Endodermal cell (in vitro differentiated cells): ENCODE measurements at regions not wholly inside any gene's neighbourhood (a gene's known extent, or its start where the extent isn't known, plus 50 kb on each side); places are given as distances from the start of the nearest gene placed in this dataset.

Source experiments
- DNase-seq: peaks from one replicate; pipeline ENCODE4 v3.0.0-alpha.2; 2017
- H3K27ac ChIP-seq: 2 replicates; pipeline ENCODE4 v1.5.1; 2013; ENCODE audit warnings: mild to moderate bottlenecking, low read depth, low read length, moderate library complexity
- H3K27me3 ChIP-seq: 2 replicates; pipeline ENCODE4 v1.6.1; 2013; ENCODE audit warnings: mild to moderate bottlenecking, low read length, moderate library complexity; ENCODE audit not compliant: insufficient read depth, control insufficient read depth, poor library complexity, severe bottlenecking
- H3K36me3 ChIP-seq: 2 replicates; pipeline ENCODE4 v1.7.0; 2013; ENCODE audit warnings: mild to moderate bottlenecking, low read length, moderate library complexity; ENCODE audit not compliant: control insufficient read depth, insufficient read depth
- H3K4me1 ChIP-seq: one replicate; pipeline ENCODE4 v1.7.0; 2013; ENCODE audit warnings: low read length; ENCODE audit not compliant: control insufficient read depth, insufficient read depth
- H3K4me3 ChIP-seq: 2 replicates; pipeline ENCODE4 v1.5.1; 2013; ENCODE audit warnings: mild to moderate bottlenecking, low read length, moderate library complexity
- H3K9ac ChIP-seq: 2 replicates; pipeline ENCODE4 v1.6.1; 2013; ENCODE audit warnings: mild to moderate bottlenecking, low read length, moderate library complexity; ENCODE audit not compliant: poor library complexity, severe bottlenecking; ENCODE audit errors: extremely low read depth
- H3K9me3 ChIP-seq: 2 replicates; pipeline ENCODE4 v1.6.1; 2013; ENCODE audit warnings: mild to moderate bottlenecking, low read length, moderate library complexity; ENCODE audit not compliant: control insufficient read depth
- H3K27ac Mint-ChIP-seq: 2 replicates; pipeline ENCODE4 v1.8.0; 2020; ENCODE audit warnings: mixed read lengths
- H3K27me3 Mint-ChIP-seq: 2 replicates; pipeline ENCODE4 v1.8.0; 2021; ENCODE audit warnings: mild to moderate bottlenecking, mixed read lengths; ENCODE audit not compliant: insufficient read depth
- H3K36me3 Mint-ChIP-seq: 2 replicates; pipeline ENCODE4 v1.8.0; 2020; ENCODE audit warnings: low read depth, mixed read lengths
- H3K4me1 Mint-ChIP-seq: 2 replicates; pipeline ENCODE4 v1.8.0; 2020; ENCODE audit warnings: mixed read lengths
- H3K4me3 Mint-ChIP-seq: 2 replicates; pipeline ENCODE4 v1.8.0; 2020; ENCODE audit warnings: mild to moderate bottlenecking, moderate library complexity, mixed read lengths
- H3K9me3 Mint-ChIP-seq: 2 replicates; pipeline ENCODE4 v1.8.0; 2020; ENCODE audit warnings: mild to moderate bottlenecking, mixed read lengths
- CTCF ChIP-seq: fragments of 200-600 bp; sonication (generic); conservative IDR thresholded peaks from 2 replicates; pipeline ENCODE4 v1.5.0; 2021; ENCODE audit warnings: antibody characterized with exemption, mild to moderate bottlenecking
- WGBS, 2 experiments: methylation state at CpG; one replicate each; pipeline versions ENCODE4 v1.1.5 to v1.1.7; 2013; ENCODE audit warnings: missing lambda C conversion rate in 2 of 2, mixed read lengths in 1 of 2; ENCODE audit not compliant: insufficient coverage in 1 of 2, insufficient read length in 1 of 2; 5-methylcytosine and 5-hydroxymethylcytosine counted together

- no peaks in the 10 kb centered on the region for H3K27me3 Mint-ChIP-seq
- H3K36me3 ChIP-seq, result no peaks in the 10 kb centered on the region
- no peak overlapping the region for H3K4me3 ChIP-seq
- no peaks in the 10 kb centered on the region for H3K9me3 ChIP-seq
- peaks cover 10% of the 10 kb centered on the region for H3K4me1 Mint-ChIP-seq
- H3K4me1 ChIP-seq, result no peaks in the 10 kb centered on the region
- DNase-seq, result no peak
- no peak overlapping the region for H3K9ac ChIP-seq
- H3K9me3 Mint-ChIP-seq, result no peaks in the 10 kb centered on the region
- H3K36me3 Mint-ChIP-seq, result no peaks in the 10 kb centered on the region
- H3K27ac ChIP-seq, result no peak overlapping the region
- no peak overlapping the region for H3K4me3 Mint-ChIP-seq
- TF ChIP-seq CTCF, result no peak
- WGBS, 2 experiments, result 60 to 87% methylated on average over 1 to 4 of the region's 4 CpGs
- no peaks in the 10 kb centered on the region for H3K27me3 ChIP-seq
- no peak overlapping the region for H3K27ac Mint-ChIP-seq
These were observed 606.1 kb downstream of the SLC16A7 start for GRCh38 chr12:60201891-60202290.

GRCh38 chr12:60205500-60205899 lies 609.7 kb downstream of the SLC16A7 start:
- H3K9ac ChIP-seq, result no peak overlapping the region
- no peaks in the 10 kb centered on the region for H3K27me3 Mint-ChIP-seq
- no peaks in the 10 kb centered on the region for H3K9me3 ChIP-seq
- H3K4me3 ChIP-seq, result no peak overlapping the region
- no peaks in the 10 kb centered on the region for H3K4me1 ChIP-seq
- no peaks in the 10 kb centered on the region for H3K36me3 ChIP-seq
- 80% methylated on average over 1 of the region's 1 CpG; no CpG with 5 or more reads in 1 of the 2 experiments for whole genome bisulfite sequencing, 2 experiments
- H3K9me3 Mint-ChIP-seq, result no peaks in the 10 kb centered on the region
- no peak for TF ChIP-seq CTCF
- H3K27me3 ChIP-seq, result no peaks in the 10 kb centered on the region
- H3K36me3 Mint-ChIP-seq, result no peaks in the 10 kb centered on the region
- H3K27ac ChIP-seq, result no peak overlapping the region
- no peak for DNase-seq
- no peak overlapping the region for H3K27ac Mint-ChIP-seq
- peaks cover 3% of the 10 kb centered on the region for H3K4me1 Mint-ChIP-seq
- H3K4me3 Mint-ChIP-seq, result no peak overlapping the region

- H3K36me3 Mint-ChIP-seq, result peaks cover 2% of the 10 kb centered on the region
- TF ChIP-seq CTCF, result no peak
- peaks cover 4% of the 10 kb centered on the region for H3K9me3 ChIP-seq
- no peak overlapping the region for H3K4me3 Mint-ChIP-seq
- DNase-seq, result no peak
- no peak overlapping the region for H3K27ac ChIP-seq
- no peak overlapping the region for H3K4me3 ChIP-seq
- H3K36me3 ChIP-seq, result no peaks in the 10 kb centered on the region
- H3K9ac ChIP-seq, result no peak overlapping the region
- peaks cover 24% of the 10 kb centered on the region for H3K9me3 Mint-ChIP-seq
- no peaks in the 10 kb centered on the region for H3K27me3 ChIP-seq
- no peaks in the 10 kb centered on the region for H3K4me1 ChIP-seq
- H3K27me3 Mint-ChIP-seq, result no peaks in the 10 kb centered on the region
- no peak overlapping the region for H3K27ac Mint-ChIP-seq
- peaks cover 3% of the 10 kb centered on the region for H3K4me1 Mint-ChIP-seq
These were observed 613.7 kb downstream of the SLC16A7 start for GRCh38 chr12:60209521-60209920.
